ENCODE measurements at regions not wholly inside any gene's neighbourhood (a gene's known extent, or its start where the extent isn't known, plus 50 kb on each side); places are given as distances from the start of the nearest gene placed in this dataset.

- ChIA-PET POLR2A (no interaction called here), CTCF (no interaction called here)
- Mint-ChIP-seq H3K4me3 (no peak overlapping the region), H3K4me1 (ENCODE audit: low read depth) (peaks cover 59% of the 10 kb centered on the region), H3K36me3 (ENCODE audit: low read depth) (peaks cover 70% of the 10 kb centered on the region), H3K27ac (no peak overlapping the region), H3K9me3 (no peaks in the 10 kb centered on the region), H3K27me3 (no peaks in the 10 kb centered on the region)
- Histone ChIP-seq H3K27me3 (ENCODE audit: control insufficient read depth in 1 of 2, insufficient read depth in 2 of 2, low read length in 2 of 2) (no peaks in the 10 kb centered on the region), H3K9me3 (ENCODE audit: control insufficient read depth in 1 of 2, insufficient read depth in 1 of 2, low read length in 2 of 2) (no peaks in the 10 kb centered on the region), H3K27ac (ENCODE audit: low read depth in 1 of 2, low read length in 2 of 2) (no peak overlapping the region), H3K36me3 (ENCODE audit: insufficient read depth, low read length) (peaks cover 24% of the 10 kb centered on the region), H3K4me3 (ENCODE audit: low read length) (no peak overlapping the region), H3K4me1 (ENCODE audit: insufficient read depth, low read length) (no peaks in the 10 kb centered on the region)
- DNase-seq (no peak), ATAC-seq (ENCODE audit: poor library complexity) (no peak)
- intact Hi-C loops (cut with DNase I, micrococcal nuclease), result no loop called here
- TF ChIP-seq, protein P1, sequence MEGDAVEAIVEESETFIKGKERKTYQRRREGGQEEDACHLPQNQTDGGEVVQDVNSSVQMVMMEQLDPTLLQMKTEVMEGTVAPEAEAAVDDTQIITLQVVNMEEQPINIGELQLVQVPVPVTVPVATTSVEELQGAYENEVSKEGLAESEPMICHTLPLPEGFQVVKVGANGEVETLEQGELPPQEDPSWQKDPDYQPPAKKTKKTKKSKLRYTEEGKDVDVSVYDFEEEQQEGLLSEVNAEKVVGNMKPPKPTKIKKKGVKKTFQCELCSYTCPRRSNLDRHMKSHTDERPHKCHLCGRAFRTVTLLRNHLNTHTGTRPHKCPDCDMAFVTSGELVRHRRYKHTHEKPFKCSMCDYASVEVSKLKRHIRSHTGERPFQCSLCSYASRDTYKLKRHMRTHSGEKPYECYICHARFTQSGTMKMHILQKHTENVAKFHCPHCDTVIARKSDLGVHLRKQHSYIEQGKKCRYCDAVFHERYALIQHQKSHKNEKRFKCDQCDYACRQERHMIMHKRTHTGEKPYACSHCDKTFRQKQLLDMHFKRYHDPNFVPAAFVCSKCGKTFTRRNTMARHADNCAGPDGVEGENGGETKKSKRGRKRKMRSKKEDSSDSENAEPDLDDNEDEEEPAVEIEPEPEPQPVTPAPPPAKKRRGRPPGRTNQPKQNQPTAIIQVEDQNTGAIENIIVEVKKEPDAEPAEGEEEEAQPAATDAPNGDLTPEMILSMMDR (IDR thresholded peaks at IDR 0.05), result no peak
Observed at GRCh38 chr6:34646714-34647113, 49.9 kb downstream of the ILRUN start.

DNA sequence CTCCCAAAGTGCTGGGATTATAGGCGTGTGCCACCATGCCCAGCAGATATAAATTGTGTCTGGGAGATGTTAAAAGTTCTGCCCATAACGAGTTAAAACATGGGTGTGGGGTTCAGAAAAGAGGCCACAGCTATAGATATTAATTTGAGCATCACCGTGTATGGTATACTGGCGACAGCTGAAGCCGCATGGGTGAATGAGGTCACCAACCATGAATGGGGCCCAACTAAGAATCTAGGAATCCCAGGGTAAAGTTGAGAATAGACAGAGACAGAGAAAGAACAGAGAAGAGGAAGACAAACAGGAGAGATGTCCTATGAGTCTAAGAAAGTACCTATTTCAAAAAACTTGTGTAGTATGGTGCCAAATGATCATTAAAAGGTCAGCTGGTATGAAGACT, 50.9 kb downstream of the ILRUN start:
- H3K27me3 ChIP-seq (ENCODE audit: control insufficient read depth in 1 of 2, insufficient read depth in 2 of 2, low read length in 2 of 2), result no peaks in the 10 kb centered on the region
- H3K4me3 ChIP-seq (ENCODE audit: low read length), result no peak overlapping the region
- Mint-ChIP-seq H3K9me3 (no peaks in the 10 kb centered on the region), H3K36me3 (ENCODE audit: low read depth) (peaks cover 73% of the 10 kb centered on the region), H3K27ac (no peak overlapping the region), H3K27me3 (no peaks in the 10 kb centered on the region), H3K4me1 (ENCODE audit: low read depth) (peaks cover 52% of the 10 kb centered on the region), H3K4me3 (no peak overlapping the region)
- H3K36me3 ChIP-seq (ENCODE audit: insufficient read depth, low read length), result peaks cover 24% of the 10 kb centered on the region
- DNase-seq, result no peak
- no peaks in the 10 kb centered on the region for H3K9me3 ChIP-seq (ENCODE audit: control insufficient read depth in 1 of 2, insufficient read depth in 1 of 2, low read length in 2 of 2)
- TF ChIP-seq, protein P1 (IDR thresholded peaks at IDR 0.05), result no peak
- ATAC-seq (ENCODE audit: poor library complexity), result no peak
- H3K27ac ChIP-seq (ENCODE audit: low read depth in 1 of 2, low read length in 2 of 2), result no peak overlapping the region
- intact Hi-C loops (cut with DNase I, micrococcal nuclease), result no loop called here
- no peaks in the 10 kb centered on the region for H3K4me1 ChIP-seq (ENCODE audit: insufficient read depth, low read length)
- POLR2A ChIA-PET, result no interaction called here
- CTCF ChIA-PET, result interaction anchor here (1.1 kb wide), 1 partner anchor 9 kb away, joined by 3 read pairs; no protein-coding TSS in a partner anchor

DNA sequence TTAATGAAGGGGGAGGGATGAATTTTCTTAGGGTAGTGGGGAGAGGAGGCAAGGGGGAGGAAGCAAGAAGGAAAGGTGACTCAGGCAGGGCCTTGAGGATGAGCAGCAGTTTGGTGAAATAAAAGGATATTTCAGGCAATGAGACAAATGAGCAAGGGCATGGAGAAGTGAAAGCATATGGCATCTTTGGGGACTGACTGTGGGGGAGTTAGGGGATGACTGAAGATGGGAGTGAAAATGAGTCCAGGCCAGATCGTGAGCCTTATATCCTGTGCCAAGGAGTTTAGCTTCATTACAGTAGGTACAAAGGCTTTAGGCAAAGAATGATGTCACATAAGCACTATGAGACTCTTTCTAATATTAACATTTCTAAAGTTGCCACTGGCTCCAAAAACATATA, 51.9 kb downstream of the ILRUN start:
- H3K4me3 Mint-ChIP-seq, result no peak overlapping the region

More for the DNA sequence above, 51.9 kb downstream of the ILRUN start:
- Histone ChIP-seq H3K27me3 (ENCODE audit: control insufficient read depth in 1 of 2, insufficient read depth in 2 of 2, low read length in 2 of 2) (no peaks in the 10 kb centered on the region), H3K27ac (ENCODE audit: low read depth in 1 of 2, low read length in 2 of 2) (no peak overlapping the region), H3K4me1 (ENCODE audit: insufficient read depth, low read length) (no peaks in the 10 kb centered on the region), H3K9me3 (ENCODE audit: control insufficient read depth in 1 of 2, insufficient read depth in 1 of 2, low read length in 2 of 2) (no peaks in the 10 kb centered on the region), H3K4me3 (ENCODE audit: low read length) (no peak overlapping the region), H3K36me3 (ENCODE audit: insufficient read depth, low read length) (peaks cover 24% of the 10 kb centered on the region)
- CTCF ChIA-PET, result interaction anchor here (1.1 kb wide), 1 partner anchor 8 kb away, joined by 3 read pairs; no protein-coding TSS in a partner anchor
- DNase-seq (no peak), ATAC-seq (ENCODE audit: poor library complexity) (no peak)
- H3K27ac Mint-ChIP-seq, result peak overlapping the region; percentile 19
- H3K4me1 Mint-ChIP-seq (ENCODE audit: low read depth), result peaks cover 50% of the 10 kb centered on the region
- H3K36me3 Mint-ChIP-seq (ENCODE audit: low read depth), result peaks cover 70% of the 10 kb centered on the region
- H3K9me3 Mint-ChIP-seq, result no peaks in the 10 kb centered on the region
- TF ChIP-seq, protein P1 (IDR thresholded peaks at IDR 0.05), result no peak
- H3K27me3 Mint-ChIP-seq, result no peaks in the 10 kb centered on the region
- POLR2A ChIA-PET, result interaction anchor here (1.1 kb wide), 1 partner anchor 12 kb away, joined by 4 read pairs; no protein-coding TSS in a partner anchor
- intact Hi-C loops (cut with DNase I, micrococcal nuclease), result no loop called here
